GM23338 (cell line): ENCODE measurements at regions not wholly inside any gene's neighbourhood (a gene's known extent, or its start where the extent isn't known, plus 50 kb on each side); places are given as distances from the start of the nearest gene placed in this dataset.

Experiments used
- CREB1 ChIP-seq: fragments of 250-450 bp; sonication (Bioruptor Pico); IDR thresholded peaks from 2 replicates; pipeline ENCODE4 v1.5.0; 2020; ENCODE audit warnings: low read depth, mild to moderate bottlenecking, moderate library complexity
- CTCF ChIP-seq, 2 experiments: fragments of 200-600 bp in 1 of 2; sonication (generic) in 1 of 2; conservative IDR thresholded peaks; 2 replicates each; pipeline versions ENCODE4 v1.5.1 to v1.6.1; 2016 to 2017; ENCODE audit warnings: antibody characterized with exemption in 2 of 2, low read depth in 2 of 2, mild to moderate bottlenecking in 2 of 2, moderate library complexity in 1 of 2
- ETS1 ChIP-seq: IDR thresholded peaks from 2 replicates; pipeline ENCODE4 v1.6.1; 2016; ENCODE audit warnings: antibody characterized with exemption
- EZH2 ChIP-seq: fragments of 200-600 bp; sonication (generic); IDR thresholded peaks from one replicate; pipeline ENCODE4 v1.8.0; 2017; ENCODE audit warnings: antibody characterized with exemption, mild to moderate bottlenecking, low read depth; ENCODE audit not compliant: unreplicated experiment
- EZH2phosphoT487 ChIP-seq: fragments of 200-600 bp; sonication (generic); IDR thresholded peaks from one replicate; pipeline ENCODE4 v1.8.1; 2018; ENCODE audit warnings: antibody characterized with exemption; ENCODE audit not compliant: unreplicated experiment
- JUNB ChIP-seq: IDR thresholded peaks from one replicate; pipeline ENCODE4 v1.6.1; 2016; ENCODE audit warnings: antibody characterized with exemption; ENCODE audit not compliant: unreplicated experiment
- POLR2AphosphoS5 ChIP-seq: IDR thresholded peaks from 2 replicates; pipeline ENCODE4 v1.6.1; 2016; ENCODE audit warnings: antibody characterized with exemption, low read depth
- REST ChIP-seq: IDR thresholded peaks from one replicate; pipeline ENCODE4 v1.6.1; 2018; ENCODE audit warnings: antibody characterized with exemption; ENCODE audit not compliant: unreplicated experiment

- TF ChIP-seq CTCF (conservative IDR thresholded peaks at IDR 0.05; ENCODE audit: low read depth in 2 of 2) (no peak), EZH2 (no peak), POLR2AphosphoS5 (no peak), REST (no peak), CREB1 (CRISPR knock-in tag) (no peak), ETS1 (no peak), EZH2phosphoT487 (no peak), JUNB (no peak)
Measured at GRCh38 chr5:7073666-7074065, 322.3 kb upstream of the ADCY2 start.
